CD4-positive, alpha-beta T cell treated with Interferon alpha-2 for 1 hour (primary cell): ENCODE measurements at regions not wholly inside any gene's neighbourhood (a gene's known extent, or its start where the extent isn't known, plus 50 kb on each side); places are given as distances from the start of the nearest gene placed in this dataset.

Experiments used
- DNase-seq, 2 donors: peaks; one replicate each; pipeline ENCODE4 v3.0.0-alpha.2; 2020 to 2022

DNA sequence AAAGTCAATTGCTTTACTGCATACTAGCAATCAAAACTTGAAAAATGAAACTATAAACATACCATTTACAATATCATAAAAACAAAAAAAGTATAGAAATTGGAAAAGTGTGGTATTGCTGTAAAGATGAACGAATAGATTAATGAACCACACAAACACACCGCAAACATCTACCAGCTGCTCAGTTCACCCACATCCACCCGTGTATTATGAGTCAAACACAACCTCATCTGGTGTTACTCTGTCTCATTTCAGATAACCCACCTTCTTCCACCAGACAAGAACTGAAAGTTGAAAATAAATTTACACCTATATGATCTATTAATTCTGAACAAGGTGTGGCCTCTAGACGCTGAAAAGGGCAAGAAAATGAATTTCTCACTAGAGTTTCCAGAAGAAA is 53.3 kb downstream of the BLID start:
- no peak for DNase-seq

- DNase-seq = no peak
These were observed 56.5 kb downstream of the BLID start for GRCh38 chr11:122059565-122059964.

DNA sequence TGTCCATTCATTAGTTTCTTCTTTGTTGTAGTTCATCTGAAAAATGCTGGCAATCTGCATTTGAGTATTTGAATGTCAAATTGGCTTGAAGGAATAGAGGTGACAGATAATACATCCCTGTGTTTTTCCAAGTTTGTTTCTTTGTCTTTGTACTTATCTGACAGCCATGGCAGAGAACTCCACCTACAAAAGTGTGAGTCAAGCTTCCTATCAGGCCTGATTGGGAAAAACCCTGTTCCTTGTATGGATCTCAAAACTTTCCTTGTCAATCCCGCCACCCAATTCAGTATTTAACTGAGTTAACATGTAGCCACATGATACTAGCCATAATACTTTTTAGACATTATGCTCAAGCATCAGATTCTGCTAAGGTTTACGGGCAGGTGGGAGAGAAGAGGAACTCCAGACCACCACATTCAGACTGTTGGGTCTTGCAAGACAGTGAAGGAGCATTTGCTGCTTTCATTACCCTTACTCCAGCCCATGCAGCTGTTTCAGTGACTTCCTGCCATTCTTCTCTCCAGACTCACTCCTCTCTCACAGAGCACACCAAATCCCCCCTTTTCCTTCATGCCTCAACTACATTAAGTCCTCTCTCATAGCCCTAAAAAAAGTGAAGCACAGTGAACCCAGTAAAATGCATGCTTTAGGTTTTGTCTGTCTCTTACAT is 65.9 kb downstream of the BLID start:
- DNase-seq = no peak

- no peak for DNase-seq
These were observed 67.6 kb downstream of the BLID start for GRCh38 chr11:122048401-122048800.

- DNase-seq = no peak
These were observed 69.2 kb downstream of the BLID start for GRCh38 chr11:122046846-122047245.

DNA sequence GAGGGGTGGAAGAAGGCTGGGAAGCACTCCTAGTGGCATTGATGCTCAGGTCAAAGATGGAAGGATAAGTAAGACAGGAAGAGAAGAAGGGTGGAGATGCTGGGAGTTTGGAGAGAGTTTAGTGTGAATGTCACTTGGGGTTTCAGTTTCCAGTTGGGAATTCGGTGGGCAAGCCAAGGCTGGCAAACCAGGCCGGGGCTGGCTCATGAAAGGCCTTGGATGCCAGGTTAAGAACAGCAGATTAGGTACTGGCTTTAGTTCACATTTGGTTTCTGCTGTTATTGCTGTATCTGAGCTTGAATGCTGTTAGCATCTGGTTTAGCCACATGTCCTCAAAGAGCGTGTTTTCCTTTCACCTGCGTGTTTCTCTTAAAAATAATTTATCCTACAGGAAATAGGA is 69.6 kb downstream of the BLID start:
- DNase-seq = no peak

GRCh38 chr11:122045181-122045586 is 70.8 kb downstream of the BLID start:
- DNase-seq = no peak

- no peak for DNase-seq
These were observed 71.9 kb downstream of the BLID start for GRCh38 chr11:122044086-122044485.

GRCh38 chr11:122042981-122043380 is 73.0 kb downstream of the BLID start:
- no peak for DNase-seq

DNA sequence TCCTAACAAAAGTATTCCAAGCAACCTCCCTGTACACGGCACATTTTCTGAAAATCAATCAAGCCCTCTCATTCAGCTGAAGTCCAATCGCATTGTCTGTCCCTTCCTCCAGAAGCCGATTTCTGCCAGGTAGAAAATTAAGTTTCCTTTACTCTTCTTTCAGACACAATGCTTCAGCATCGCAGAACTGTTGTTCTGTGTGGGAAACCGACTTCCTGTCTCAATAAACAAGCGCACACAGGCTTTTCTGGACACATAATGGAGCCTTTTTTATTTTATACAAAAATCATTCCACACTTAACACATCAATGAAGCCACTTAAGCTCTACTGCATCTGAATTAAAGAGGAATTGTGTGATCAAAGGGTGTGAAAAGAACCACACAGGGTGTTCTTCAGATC is 75.6 kb downstream of the BLID start:
- DNase-seq = no peak

DNA sequence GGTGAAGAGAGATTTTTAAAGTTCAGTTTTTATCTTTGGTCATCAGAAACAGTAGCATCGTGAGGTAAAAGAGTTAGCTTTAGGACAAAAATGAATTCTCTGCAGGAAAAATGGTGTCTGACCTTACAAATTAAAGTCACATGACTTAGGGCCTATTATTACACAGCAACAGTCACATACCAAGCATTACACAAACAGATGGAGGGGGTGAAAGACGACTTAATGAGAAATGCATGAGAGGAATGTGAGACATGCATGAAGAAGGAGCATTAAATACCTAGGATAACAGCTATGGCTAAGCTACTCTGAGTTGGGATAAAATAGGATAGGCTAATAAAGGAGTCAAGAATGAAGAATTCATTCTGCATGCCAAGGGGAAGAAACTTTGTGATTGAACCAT is 77.5 kb downstream of the BLID start:
- no peak for DNase-seq

DNA sequence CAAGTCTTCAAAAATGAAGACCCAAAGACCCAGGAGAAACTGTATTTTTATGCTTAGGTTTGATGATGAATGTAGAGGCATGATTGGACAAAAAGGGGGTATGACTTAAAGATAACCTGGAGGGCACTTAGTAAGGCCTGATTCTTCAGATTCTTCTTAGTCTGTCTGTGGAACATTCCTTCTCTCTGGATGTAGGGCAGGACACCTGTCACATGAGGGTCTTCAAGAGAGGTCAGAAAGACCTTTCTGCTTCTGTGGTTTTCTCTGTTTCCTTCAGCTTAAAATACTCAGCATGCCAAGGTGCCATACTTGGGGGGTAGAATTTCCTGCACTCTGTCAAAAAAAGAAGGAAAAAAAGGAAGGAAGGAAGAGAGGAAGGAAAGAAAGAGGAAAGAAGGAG is 78.1 kb downstream of the BLID start:
- DNase-seq = no peak

GRCh38 chr11:122036493-122036892 is 79.5 kb downstream of the BLID start:
- DNase-seq = no peak

DNA sequence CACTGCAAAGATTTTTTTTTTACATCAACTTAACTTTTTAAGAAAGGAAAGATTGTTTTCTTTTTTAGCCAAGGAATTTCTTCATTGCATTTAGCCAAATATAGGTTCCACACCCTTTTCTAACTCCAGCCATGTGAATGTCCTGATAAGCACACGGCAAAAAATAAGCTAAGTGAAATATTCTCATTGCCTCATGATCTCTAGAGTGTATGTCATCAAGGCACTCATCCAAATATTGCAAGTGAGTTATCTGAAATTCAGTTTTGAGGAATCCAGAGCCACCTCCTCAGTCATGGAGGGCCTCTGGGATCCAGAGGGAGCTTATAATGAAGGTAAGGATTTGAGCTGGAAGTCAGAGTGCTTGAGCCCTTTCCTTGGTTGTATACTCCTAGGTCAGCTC is 80.0 kb downstream of the BLID start:
- DNase-seq = no peak

GRCh38 chr11:122033631-122034030 is 82.4 kb downstream of the BLID start:
- DNase-seq = no peak

DNA sequence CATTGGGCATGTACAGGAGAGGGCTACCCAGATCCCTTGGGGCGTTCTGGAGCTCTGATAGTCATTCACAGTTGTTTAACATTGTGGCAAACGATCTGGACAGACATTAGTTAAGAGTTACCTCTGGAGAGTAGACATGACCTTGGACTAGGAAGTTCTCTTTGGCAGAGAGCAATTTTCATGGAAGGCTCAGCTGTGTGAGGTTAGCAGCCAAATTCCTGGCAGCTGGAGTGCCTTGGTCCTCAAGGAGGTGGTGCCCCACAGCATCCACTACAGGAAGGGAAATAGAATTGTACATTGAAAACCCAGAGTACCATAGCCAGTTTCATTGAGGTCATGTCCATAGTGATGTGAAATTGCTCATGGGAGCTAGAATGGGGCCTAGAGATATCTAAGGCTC is 82.8 kb downstream of the BLID start:
- no peak for DNase-seq

GRCh38 chr11:122032317-122032716 is 83.7 kb downstream of the BLID start:
- no peak for DNase-seq

DNA sequence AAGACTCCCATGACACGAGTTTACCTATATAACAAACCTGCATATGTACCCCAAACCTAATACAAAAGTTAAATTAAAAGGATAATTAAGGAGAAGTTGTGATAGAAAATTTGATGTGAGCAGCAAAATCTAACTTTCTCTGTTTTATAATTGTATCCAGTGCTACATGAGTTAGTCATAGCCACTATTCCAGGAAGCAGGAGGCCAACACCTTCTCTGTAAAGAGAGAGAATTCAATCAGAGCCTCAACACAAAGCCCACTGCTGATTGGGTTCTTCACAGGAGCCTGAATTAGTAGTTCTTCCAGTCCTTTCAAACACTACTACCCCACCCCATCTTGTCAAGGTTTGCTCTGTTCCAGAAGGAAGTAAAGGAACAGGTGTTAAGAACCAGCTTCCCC is 84.2 kb downstream of the BLID start:
- no peak for DNase-seq

GRCh38 chr11:122030286-122030685 is 85.7 kb downstream of the BLID start:
- no peak for DNase-seq

GRCh38 chr11:122028545-122028944 is 87.5 kb downstream of the BLID start:
- DNase-seq = no peak

DNA sequence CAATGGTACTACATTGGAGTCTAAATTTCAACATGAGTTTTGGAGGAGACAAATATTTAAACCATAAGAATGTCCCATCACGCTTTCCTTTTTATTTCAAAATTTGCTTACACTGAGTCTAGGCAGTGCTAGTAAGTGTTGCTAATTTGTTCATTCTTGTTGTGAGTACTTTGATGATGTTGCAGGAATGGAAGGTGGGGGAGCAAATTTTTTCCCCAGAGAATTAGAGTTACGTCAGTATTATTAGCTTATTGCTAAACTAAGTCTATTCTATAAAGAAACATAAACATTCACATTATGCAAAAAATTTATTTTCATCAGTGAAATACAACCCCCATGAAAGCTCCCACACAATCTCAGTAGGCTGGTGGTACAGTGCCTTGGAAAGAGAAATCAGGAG is 88.0 kb downstream of the BLID start:
- no peak for DNase-seq

DNA sequence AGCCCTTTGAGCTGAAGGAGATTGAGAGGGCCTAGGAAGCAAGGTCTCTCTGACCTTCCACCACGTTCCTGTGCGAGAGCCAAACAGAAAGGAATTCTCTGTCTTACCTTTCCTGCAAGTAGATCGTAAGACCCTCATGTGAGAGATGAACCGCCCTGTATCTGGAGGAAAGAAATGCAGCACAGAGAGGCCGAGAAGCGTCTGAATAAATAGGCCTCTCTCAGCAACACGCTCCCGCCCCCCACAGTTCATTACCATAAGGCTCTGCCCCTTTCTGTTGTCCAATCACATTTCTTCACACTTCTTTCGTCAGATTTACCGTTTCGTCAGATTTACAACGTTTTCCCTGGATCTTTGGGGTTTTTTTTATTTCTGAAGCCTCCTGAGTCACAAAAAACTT is 90.3 kb downstream of the BLID start:
- no peak for DNase-seq

GRCh38 chr11:122024278-122024677 is 91.7 kb downstream of the BLID start:
- no peak for DNase-seq

DNA sequence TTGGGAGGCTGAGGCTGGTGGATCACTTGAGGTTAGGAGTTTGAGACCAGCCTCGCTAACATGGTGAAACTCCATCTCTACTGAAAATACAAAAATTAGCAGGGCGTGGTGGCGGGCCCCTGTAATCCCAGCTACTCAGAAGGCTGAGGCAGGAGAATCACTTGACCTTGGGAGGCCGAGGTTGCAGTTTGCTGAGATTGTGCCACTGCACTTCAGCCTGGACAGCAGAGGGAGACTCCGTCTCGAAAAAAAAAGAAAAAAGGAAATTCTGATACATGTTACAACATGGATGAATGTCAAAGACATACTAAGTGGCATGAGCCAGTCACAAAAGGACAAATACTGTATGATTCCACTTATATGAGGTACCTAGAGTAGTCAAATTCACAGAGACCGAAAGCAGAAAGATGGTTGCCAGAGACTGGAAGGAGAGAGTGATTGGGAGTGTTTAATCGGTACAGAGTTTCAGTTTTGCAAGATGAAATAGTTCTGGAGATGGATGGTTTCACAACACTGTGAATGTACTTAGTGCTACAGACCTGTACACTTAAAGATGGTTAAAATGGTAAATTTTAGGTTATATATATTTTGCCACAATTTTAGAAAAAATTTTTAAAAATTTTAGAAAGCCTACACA is 92.3 kb downstream of the BLID start:
- no peak for DNase-seq

GRCh38 chr11:122022646-122023045 is 93.4 kb downstream of the BLID start:
- no peak for DNase-seq
